ENCODE measurements at regions not wholly inside any gene's neighbourhood (a gene's known extent, or its start where the extent isn't known, plus 50 kb on each side); places are given as distances from the start of the nearest gene placed in this dataset.

DNA sequence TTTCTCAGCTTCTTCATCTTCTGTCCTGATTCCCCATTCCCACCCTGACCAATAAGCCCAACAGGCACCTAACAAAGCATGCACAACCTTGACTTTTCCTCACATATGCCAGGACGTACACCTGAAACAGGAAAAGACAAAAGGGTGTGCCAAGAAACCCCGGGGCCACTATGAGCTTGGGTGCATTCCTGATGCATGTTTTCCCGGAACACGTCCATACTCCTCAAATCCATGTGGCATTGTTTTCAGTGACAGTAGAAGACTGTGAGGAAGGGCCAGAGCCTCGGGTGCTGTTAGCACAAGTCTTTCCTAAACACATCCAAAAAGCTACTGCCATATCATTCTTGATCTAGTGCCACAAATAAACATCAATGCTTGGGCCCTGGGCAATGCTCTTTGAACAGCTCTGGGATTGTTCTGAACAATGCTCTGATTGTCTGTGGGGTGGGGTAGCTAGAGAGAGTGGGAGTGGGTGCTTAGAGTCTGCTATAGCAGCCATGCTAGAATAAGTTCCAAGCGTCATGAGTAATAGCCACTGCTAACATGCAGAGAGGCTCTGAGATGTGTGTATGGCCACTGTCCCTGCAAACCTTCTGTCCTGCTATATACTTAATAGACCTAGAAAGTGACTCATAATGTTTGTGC is 181.7 kb upstream of the CRIM1 start:
- no peaks in the 10 kb centered on the region for H4K20me1 ChIP-seq (ENCODE audit: control insufficient read depth, insufficient read depth, low read depth, low read length)
- no peaks in the 10 kb centered on the region for H3K4me1 ChIP-seq (ENCODE audit: control insufficient read depth, low read length)
- H3K4me2 ChIP-seq (ENCODE audit: low read length) = no peak overlapping the region
- H3K27me3 ChIP-seq (ENCODE audit: control insufficient read depth, low read length) = no peaks in the 10 kb centered on the region
- no peaks in the 10 kb centered on the region for H3K9me3 ChIP-seq (ENCODE audit: control insufficient read depth, insufficient read depth, low read length)
- TF ChIP-seq EZH2phosphoT487 (IDR thresholded peaks at IDR 0.05; ENCODE audit: borderline replicate concordance, low read length) = no peak
- TF ChIP-seq, protein P1, sequence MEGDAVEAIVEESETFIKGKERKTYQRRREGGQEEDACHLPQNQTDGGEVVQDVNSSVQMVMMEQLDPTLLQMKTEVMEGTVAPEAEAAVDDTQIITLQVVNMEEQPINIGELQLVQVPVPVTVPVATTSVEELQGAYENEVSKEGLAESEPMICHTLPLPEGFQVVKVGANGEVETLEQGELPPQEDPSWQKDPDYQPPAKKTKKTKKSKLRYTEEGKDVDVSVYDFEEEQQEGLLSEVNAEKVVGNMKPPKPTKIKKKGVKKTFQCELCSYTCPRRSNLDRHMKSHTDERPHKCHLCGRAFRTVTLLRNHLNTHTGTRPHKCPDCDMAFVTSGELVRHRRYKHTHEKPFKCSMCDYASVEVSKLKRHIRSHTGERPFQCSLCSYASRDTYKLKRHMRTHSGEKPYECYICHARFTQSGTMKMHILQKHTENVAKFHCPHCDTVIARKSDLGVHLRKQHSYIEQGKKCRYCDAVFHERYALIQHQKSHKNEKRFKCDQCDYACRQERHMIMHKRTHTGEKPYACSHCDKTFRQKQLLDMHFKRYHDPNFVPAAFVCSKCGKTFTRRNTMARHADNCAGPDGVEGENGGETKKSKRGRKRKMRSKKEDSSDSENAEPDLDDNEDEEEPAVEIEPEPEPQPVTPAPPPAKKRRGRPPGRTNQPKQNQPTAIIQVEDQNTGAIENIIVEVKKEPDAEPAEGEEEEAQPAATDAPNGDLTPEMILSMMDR (IDR thresholded peaks at IDR 0.05; ENCODE audit: low read depth, low read length, poor library complexity, severe bottlenecking) = no peak
- no peaks in the 10 kb centered on the region for H3F3A ChIP-seq (ENCODE audit: control insufficient read depth, insufficient read depth)
- no peak overlapping the region for H3K27ac ChIP-seq (ENCODE audit: low read depth, low read length)
- H3K36me3 ChIP-seq (ENCODE audit: control insufficient read depth, low read length) = no peaks in the 10 kb centered on the region
- no peaks in the 10 kb centered on the region for H3K9me2 ChIP-seq (replicated peaks; ENCODE audit: control insufficient read depth, low read length)
- H3K4me3 ChIP-seq (ENCODE audit: low read length) = no peak overlapping the region
- H3K79me2 ChIP-seq (ENCODE audit: control insufficient read depth, low read length) = no peaks in the 10 kb centered on the region

DNA sequence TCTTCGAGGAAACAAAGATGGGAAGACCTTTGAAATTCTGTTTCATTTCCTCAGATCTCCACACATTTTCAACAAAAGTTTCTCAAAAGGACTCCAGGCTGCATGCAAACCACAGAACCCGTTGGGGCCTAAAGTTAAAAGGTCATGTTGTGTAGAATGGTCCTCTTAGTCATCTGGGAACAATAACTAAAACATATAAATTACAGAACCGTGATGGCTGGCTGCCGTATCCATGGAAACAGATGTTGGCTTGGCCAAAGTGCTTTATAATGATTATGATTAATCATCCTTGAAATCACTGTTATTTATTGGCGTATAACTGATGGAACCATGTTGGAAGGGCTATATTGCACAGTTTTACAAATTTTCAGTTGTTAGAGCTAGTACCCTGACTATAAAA is 182.8 kb upstream of the CRIM1 start:
- Histone ChIP-seq H3K79me2 (ENCODE audit: control insufficient read depth, low read length) (no peaks in the 10 kb centered on the region), H3K27ac (ENCODE audit: low read depth, low read length) (no peak overlapping the region), H3K9me2 (replicated peaks; ENCODE audit: control insufficient read depth, low read length) (no peaks in the 10 kb centered on the region), H3K4me2 (ENCODE audit: low read length) (no peak overlapping the region), H3K9me3 (ENCODE audit: control insufficient read depth, insufficient read depth, low read length) (no peaks in the 10 kb centered on the region), H4K20me1 (ENCODE audit: control insufficient read depth, insufficient read depth, low read depth, low read length) (no peaks in the 10 kb centered on the region), H3K4me1 (ENCODE audit: control insufficient read depth, low read length) (no peaks in the 10 kb centered on the region), H3K4me3 (ENCODE audit: low read length) (no peak overlapping the region), H3K36me3 (ENCODE audit: control insufficient read depth, low read length) (no peaks in the 10 kb centered on the region), H3F3A (ENCODE audit: control insufficient read depth, insufficient read depth) (no peaks in the 10 kb centered on the region), H3K27me3 (ENCODE audit: control insufficient read depth, low read length) (no peaks in the 10 kb centered on the region)
- TF ChIP-seq EZH2phosphoT487 (IDR thresholded peaks at IDR 0.05; ENCODE audit: borderline replicate concordance, low read length) = no peak
- TF ChIP-seq, protein P1 (IDR thresholded peaks at IDR 0.05; ENCODE audit: low read depth, low read length, poor library complexity, severe bottlenecking) = no peak

DNA sequence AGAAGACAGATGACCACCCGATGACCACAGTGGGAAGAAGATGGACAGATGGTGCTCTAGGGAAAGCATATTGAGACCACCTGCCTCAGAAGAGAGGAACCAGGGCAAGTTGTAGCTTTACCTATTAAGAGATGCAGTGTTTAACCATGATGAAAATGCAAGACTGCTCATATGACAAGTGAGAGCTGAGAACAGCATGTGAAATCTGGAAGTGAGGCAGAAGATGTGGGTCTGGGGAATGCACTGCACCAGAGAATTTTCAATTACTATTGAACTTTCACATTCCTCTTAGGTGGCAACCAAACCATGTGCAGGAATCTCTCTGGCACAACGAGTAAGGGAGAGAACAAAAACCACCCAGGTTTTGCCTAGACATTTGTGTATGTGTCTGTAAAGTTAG is 184.8 kb upstream of the CRIM1 start:
- no peaks in the 10 kb centered on the region for H3K9me2 ChIP-seq (replicated peaks; ENCODE audit: control insufficient read depth, low read length)
- no peak for TF ChIP-seq EZH2phosphoT487 (IDR thresholded peaks at IDR 0.05; ENCODE audit: borderline replicate concordance, low read length)
- TF ChIP-seq, protein P1 (IDR thresholded peaks at IDR 0.05; ENCODE audit: low read depth, low read length, poor library complexity, severe bottlenecking) = no peak
- 0 out of 2 replicates have a peak, but pooled peaks cover 3% of the 10 kb centered on the region for H3K27me3 ChIP-seq (ENCODE audit: control insufficient read depth, low read length)

More for the DNA sequence above, 184.8 kb upstream of the CRIM1 start:
- H3F3A ChIP-seq (ENCODE audit: control insufficient read depth, insufficient read depth) = no peaks in the 10 kb centered on the region
- no peaks in the 10 kb centered on the region for H3K4me1 ChIP-seq (ENCODE audit: control insufficient read depth, low read length)
- H4K20me1 ChIP-seq (ENCODE audit: control insufficient read depth, insufficient read depth, low read depth, low read length) = no peaks in the 10 kb centered on the region
- no peaks in the 10 kb centered on the region for H3K36me3 ChIP-seq (ENCODE audit: control insufficient read depth, low read length)
- H3K27ac ChIP-seq (ENCODE audit: low read depth, low read length) = no peak overlapping the region
- H3K4me3 ChIP-seq (ENCODE audit: low read length) = no peak overlapping the region
- H3K9me3 ChIP-seq (ENCODE audit: control insufficient read depth, insufficient read depth, low read length) = no peaks in the 10 kb centered on the region
- H3K79me2 ChIP-seq (ENCODE audit: control insufficient read depth, low read length) = no peaks in the 10 kb centered on the region
- no peak overlapping the region for H3K4me2 ChIP-seq (ENCODE audit: low read length)
